NCI-H1694 treated with DMSO at 0.1 percent for 48 hours (cell line): ENCODE measurements at regions not wholly inside any gene's neighbourhood (a gene's known extent, or its start where the extent isn't known, plus 50 kb on each side); places are given as distances from the start of the nearest gene placed in this dataset.
A peak's percentile ranks its signal among the peaks of the same experiment; 100 is the strongest.

Experiments
- DNase-seq: peaks from one replicate; lab custom pipeline; 2025; lab: John Stamatoyannopoulos, UW

GRCh38 chr7:93015779-93016481 is 101.8 kb downstream of the SAMD9 start:
- no peak for DNase-seq

- DNase-seq = no peak
These were observed 102.5 kb downstream of the SAMD9 start for GRCh38 chr7:93015101-93015778.

- no peak for DNase-seq
These were observed 103.4 kb downstream of the SAMD9 start for GRCh38 chr7:93014410-93014809.

GRCh38 chr7:93013446-93014061 is 104.2 kb downstream of the SAMD9 start:
- no peak for DNase-seq

- DNase-seq = no peak
These were observed 106.2 kb downstream of the SAMD9 start for GRCh38 chr7:93011351-93012294.

GRCh38 chr7:93008833-93009232 is 108.9 kb downstream of the SAMD9 start:
- DNase-seq = no peak

- no peak for DNase-seq
These were observed 111.2 kb downstream of the SAMD9 start for GRCh38 chr7:93006480-93007095.

- DNase-seq = no peak
These were observed 112.9 kb downstream of the SAMD9 start for GRCh38 chr7:93004906-93005305.

GRCh38 chr7:92997719-92998118 is 120.1 kb downstream of the SAMD9 start:
- no peak for DNase-seq

- no peak for DNase-seq
These were observed 120.6 kb downstream of the SAMD9 start for GRCh38 chr7:92997152-92997551.

- DNase-seq = no peak
These were observed 122.9 kb downstream of the SAMD9 start for GRCh38 chr7:92994901-92995300.

GRCh38 chr7:92992932-92993331 is 124.8 kb downstream of the SAMD9 start:
- no peak for DNase-seq

- peak; percentile 27 for DNase-seq
These were observed 125.3 kb downstream of the SAMD9 start for GRCh38 chr7:92992483-92992882.

- no peak for DNase-seq
These were observed 126.6 kb downstream of the SAMD9 start for GRCh38 chr7:92991190-92991589.

GRCh38 chr7:92988941-92989545 is 128.7 kb downstream of the SAMD9 start:
- DNase-seq = no peak

- no peak for DNase-seq
These were observed 129.7 kb downstream of the SAMD9 start for GRCh38 chr7:92988051-92988450.

GRCh38 chr7:92987538-92987937 is 130.2 kb downstream of the SAMD9 start:
- DNase-seq = no peak

- DNase-seq = no peak
These were observed 130.7 kb downstream of the SAMD9 start for GRCh38 chr7:92987095-92987494.

GRCh38 chr7:92982928-92983327 is 134.9 kb downstream of the SAMD9 start:
- no peak for DNase-seq

GRCh38 chr7:92976931-92977330 is 140.6 kb upstream of the CDK6 start:
- no peak for DNase-seq

- no peak for DNase-seq
These were observed 137.6 kb upstream of the CDK6 start for GRCh38 chr7:92973974-92974373.
